Heart right ventricle (tissue), 16 donors: ENCODE measurements at regions not wholly inside any gene's neighbourhood (a gene's known extent, or its start where the extent isn't known, plus 50 kb on each side); places are given as distances from the start of the nearest gene placed in this dataset.
A peak's percentile ranks its signal among the peaks of the same experiment; 100 is the strongest.
"Not testable (repeated sequence)": the region's sequence is repeated elsewhere in the genome, so short reads cannot be mapped to it uniquely, and the experiment has no call there.

Experiments used
- ATAC-seq, 8 donors: fragments of 200-7000 bp; cut with Tn5 transposase; one replicate each; pipeline ENCODE4 v1.9.1; 2020; ENCODE audit warnings: mild to moderate bottlenecking in 8 of 8, moderate library complexity in 8 of 8, moderate number of reproducible peaks in 1 of 8
- DNase-seq, 2 donors: peaks; one replicate each; pipeline ENCODE4 v3.0.0-alpha.2; 2020
- H3K27ac ChIP-seq, 10 donors: fragments of 200-600 bp; sonication (generic) in 2 of 10; one replicate each; pipeline versions ENCODE4 v1.5.0 to v1.8.0; 2020 to 2022; ENCODE audit warnings: mild to moderate bottlenecking in 3 of 10
- H3K27me3 ChIP-seq, 7 donors: fragments of 200-600 bp; one replicate each; pipeline ENCODE4 v1.8.0; 2021 to 2022; ENCODE audit warnings: mild to moderate bottlenecking in 2 of 7
- H3K36me3 ChIP-seq, 9 donors: fragments of 200-600 bp; sonication (generic) in 1 of 9; one replicate each; pipeline versions ENCODE4 v1.5.0 to v1.8.0; 2020 to 2022; ENCODE audit warnings: mild to moderate bottlenecking in 2 of 9
- H3K4me1 ChIP-seq, 9 donors: fragments of 200-600 bp; sonication (generic) in 1 of 9; one replicate each; pipeline versions ENCODE4 v1.5.0 to v1.8.0; 2020 to 2022; ENCODE audit warnings: mild to moderate bottlenecking in 4 of 9
- H3K4me3 ChIP-seq, 10 donors: fragments of 200-600 bp; sonication (generic) in 2 of 10; one replicate each; pipeline versions ENCODE4 v1.5.0 to v1.8.0; 2020 to 2022; ENCODE audit warnings: mild to moderate bottlenecking in 7 of 10, moderate library complexity in 2 of 10
- H3K9me3 ChIP-seq, 11 donors: fragments of 200-600 bp in 10 of 11; sonication (generic) in 2 of 11; one replicate each; pipeline versions ENCODE4 v1.5.0 to v1.8.0; 2013 to 2022; ENCODE audit warnings: mild to moderate bottlenecking in 2 of 11, control low read depth in 1 of 11, moderate library complexity in 1 of 11
- WGBS, 2 donors: extraction: QIAGEN DNeasy Blood & Tissue Kit; methylation state at CpG; one replicate each; pipeline ENCODE4 v1.1.7; 2013; ENCODE audit warnings: inconsistent platforms in 1 of 2; 5-methylcytosine and 5-hydroxymethylcytosine counted together
- intact Hi-C, 10 donors: fragments of 100-400 bp; cut with DNase I; formaldehyde crosslinking; loops; one replicate each; pipeline versions ENCODE4 v1.11.1 to v1.14.2; 2022
- TF ChIP-seq, protein P1 (sequence below), 9 donors: fragments of 200-600 bp; sonication (generic) in 2 of 9; IDR thresholded peaks; one replicate each; pipeline versions ENCODE4 v1.5.0 to v1.8.0; 2021 to 2022; ENCODE audit warnings: antibody characterized with exemption in 9 of 9, mild to moderate bottlenecking in 5 of 9, moderate library complexity in 1 of 9
- donor health status: Arrhythmogenic right ventricular cardiomyopathy.
- donor health status: ischemic (EF 13 %, LVEDD 7.1; RV severe dilation, severe dysfunction).
- donor health status: healthy with polysubstance abuse.
- donor health status: DM: no; HTN: yes; CAD: no.
- donor health status: DM: no; HTN: no; CAD: no.
- donor health status: ischemic (EF 25% LVEDD 6.9; RV normal size, moderate dysfunction).
- donor health status: ischemic (EF 25% LVEDD 5.7; RV mildly dilated, moderate dysfunction).
- donor health status: healthy.
- donor health status: DM: yes; HTN: yes; CAD: no.
- donor health status: Ischemic cardiomyopathy.
- donor health status: ischemic (EF 35%, LVEDD 5.7; RV mildly dilated, moderate dysfunction).
- donor health status: nonischemic (EF 11% LVEDD 7.7; RV severe dilation, severe dysfunction).
- donor health status: DM: yes; HTN: yes; CAD: no.
- donor health status: PGD.
- donor health status: ischemic (EF 29% LVEDD 5.4; RV normal size, mild dysfunction).
- donor health status: nonischemic (EF 23%, LVEDD 6.1; RV moderate dilation, normal function).

DNA sequence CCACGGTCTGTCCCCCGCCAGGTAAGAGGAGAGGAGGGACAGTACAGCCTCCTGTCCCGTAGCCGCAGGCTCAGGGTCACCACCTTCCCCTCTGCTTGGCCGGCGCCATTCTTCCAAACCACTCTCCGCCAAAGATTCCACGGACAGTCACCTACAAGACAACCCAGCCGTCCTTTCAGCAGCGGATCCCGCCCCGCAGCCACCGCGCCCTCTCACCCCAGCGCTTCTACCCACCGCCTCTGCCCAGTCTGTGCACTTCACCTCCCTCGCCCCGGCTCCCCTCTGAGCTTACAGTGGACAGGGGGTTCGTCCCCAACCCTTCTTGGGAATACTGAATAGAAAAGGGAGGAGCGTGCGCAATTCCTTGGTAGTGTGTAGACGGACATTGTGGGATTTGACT is 319.6 kb downstream of the FAM72C start:
- Histone ChIP-seq H3K9me3 (peaks cover 0 to 10% (median 0%) of the 10 kb centered on the region in 11 donors), H3K4me1 (no peaks in the 10 kb centered on the region), H3K27me3 (peaks cover 11 to 99% (median 87%) of the 10 kb centered on the region in 7 donors), H3K27ac (no peak overlapping the region), H3K36me3 (no peaks in the 10 kb centered on the region), H3K4me3 (no peak overlapping the region)
- no peak for DNase-seq
- 4 to 21% methylated on average over 22 of the region's 22 CpGs for WGBS, 2 donors
- intact Hi-C loops = no loop called here
- no peak for ATAC-seq
- TF ChIP-seq, protein P1, sequence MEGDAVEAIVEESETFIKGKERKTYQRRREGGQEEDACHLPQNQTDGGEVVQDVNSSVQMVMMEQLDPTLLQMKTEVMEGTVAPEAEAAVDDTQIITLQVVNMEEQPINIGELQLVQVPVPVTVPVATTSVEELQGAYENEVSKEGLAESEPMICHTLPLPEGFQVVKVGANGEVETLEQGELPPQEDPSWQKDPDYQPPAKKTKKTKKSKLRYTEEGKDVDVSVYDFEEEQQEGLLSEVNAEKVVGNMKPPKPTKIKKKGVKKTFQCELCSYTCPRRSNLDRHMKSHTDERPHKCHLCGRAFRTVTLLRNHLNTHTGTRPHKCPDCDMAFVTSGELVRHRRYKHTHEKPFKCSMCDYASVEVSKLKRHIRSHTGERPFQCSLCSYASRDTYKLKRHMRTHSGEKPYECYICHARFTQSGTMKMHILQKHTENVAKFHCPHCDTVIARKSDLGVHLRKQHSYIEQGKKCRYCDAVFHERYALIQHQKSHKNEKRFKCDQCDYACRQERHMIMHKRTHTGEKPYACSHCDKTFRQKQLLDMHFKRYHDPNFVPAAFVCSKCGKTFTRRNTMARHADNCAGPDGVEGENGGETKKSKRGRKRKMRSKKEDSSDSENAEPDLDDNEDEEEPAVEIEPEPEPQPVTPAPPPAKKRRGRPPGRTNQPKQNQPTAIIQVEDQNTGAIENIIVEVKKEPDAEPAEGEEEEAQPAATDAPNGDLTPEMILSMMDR (IDR thresholded peaks at IDR 0.05) = no peak

GRCh38 chr1:143651350-143651992 is 320.3 kb downstream of the FAM72C start:
- TF ChIP-seq, protein P1 (IDR thresholded peaks at IDR 0.05) = no peak
- no peaks in the 10 kb centered on the region for H3K4me1 ChIP-seq
- no peak for DNase-seq
- H3K9me3 ChIP-seq = peaks cover 0 to 5% (median 0%) of the 10 kb centered on the region in 11 donors
- WGBS, 2 donors = 3 to 13% methylated on average over 31 of the region's 31 CpGs
- no peak overlapping the region for H3K4me3 ChIP-seq
- H3K27me3 ChIP-seq = peaks cover 11 to 99% (median 87%) of the 10 kb centered on the region in 7 donors
- H3K36me3 ChIP-seq = no peaks in the 10 kb centered on the region
- intact Hi-C loops = no loop called here
- no peak overlapping the region for H3K27ac ChIP-seq
- ATAC-seq = no peak

- DNase-seq, H3K27ac ChIP-seq, ATAC-seq, H3K4me1 ChIP-seq, H3K4me3 ChIP-seq, intact Hi-C loops, H3K9me3 ChIP-seq, H3K36me3 ChIP-seq: not testable (repeated sequence)
- peaks cover 0 to 95% (median 80%) of the 10 kb centered on the region in 7 donors for H3K27me3 ChIP-seq
- 17 to 18% methylated on average over 1 of the region's 1 CpG for WGBS, 2 donors
These were observed 327.8 kb downstream of the FAM72C start for GRCh38 chr1:143644035-143644434.

GRCh38 chr1:143643148-143643885 is 328.5 kb downstream of the FAM72C start:
- H3K4me1 ChIP-seq = peaks cover 0 to 9% (median 0%) of the 10 kb centered on the region in 9 donors
- intact Hi-C loops = no loop called here
- no peaks in the 10 kb centered on the region for H3K9me3 ChIP-seq
- no peaks in the 10 kb centered on the region for H3K36me3 ChIP-seq
- H3K4me3 ChIP-seq = peak overlapping the region in 2 of 10 donors; percentile 9 to 13
- no peak for DNase-seq
- TF ChIP-seq, protein P1 (IDR thresholded peaks at IDR 0.05) = no peak
- no peak overlapping the region for H3K27ac ChIP-seq
- 2 to 3% methylated on average over 56 of the region's 56 CpGs for WGBS, 2 donors
- H3K27me3 ChIP-seq = peaks cover 0 to 88% (median 75%) of the 10 kb centered on the region in 7 donors
- ATAC-seq = no peak

DNA sequence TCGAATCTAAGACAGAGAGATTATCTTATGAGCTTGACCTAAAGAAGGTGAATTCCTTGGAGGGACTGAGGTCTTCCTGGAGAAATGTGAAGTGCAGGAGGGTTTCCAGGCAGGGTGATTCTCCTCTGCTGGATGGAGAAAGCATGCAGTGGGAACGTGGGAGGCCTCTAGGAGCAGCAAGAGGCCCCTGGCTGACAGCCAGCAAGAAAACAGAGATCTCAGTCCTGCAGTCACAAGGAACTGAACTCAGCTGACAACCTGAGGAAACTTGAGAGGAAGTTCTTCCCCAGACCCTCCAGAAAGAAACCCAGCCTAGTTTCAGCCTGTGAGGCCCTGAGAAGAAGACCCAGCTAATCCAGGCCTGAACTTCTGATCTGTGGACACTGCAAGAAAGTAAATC is 345.9 kb downstream of the FAM72C start:
- Histone ChIP-seq H3K27ac (no peak overlapping the region), H3K9me3 (no peaks in the 10 kb centered on the region), H3K4me1 (no peaks in the 10 kb centered on the region), H3K27me3 (peaks cover 0 to 64% (median 18%) of the 10 kb centered on the region in 7 donors), H3K36me3 (no peaks in the 10 kb centered on the region), H3K4me3 (no peak overlapping the region)
- WGBS, 2 donors = 39 to 40% methylated on average over 2 of the region's 2 CpGs
- ATAC-seq (no peak), DNase-seq (no peak)
- intact Hi-C loops = no loop called here
- TF ChIP-seq, protein P1 (IDR thresholded peaks at IDR 0.05) = no peak
